ENCODE measurements at regions not wholly inside any gene's neighbourhood (a gene's known extent, or its start where the extent isn't known, plus 50 kb on each side); places are given as distances from the start of the nearest gene placed in this dataset.
A peak's percentile ranks its signal among the peaks of the same experiment; 100 is the strongest.

DNA sequence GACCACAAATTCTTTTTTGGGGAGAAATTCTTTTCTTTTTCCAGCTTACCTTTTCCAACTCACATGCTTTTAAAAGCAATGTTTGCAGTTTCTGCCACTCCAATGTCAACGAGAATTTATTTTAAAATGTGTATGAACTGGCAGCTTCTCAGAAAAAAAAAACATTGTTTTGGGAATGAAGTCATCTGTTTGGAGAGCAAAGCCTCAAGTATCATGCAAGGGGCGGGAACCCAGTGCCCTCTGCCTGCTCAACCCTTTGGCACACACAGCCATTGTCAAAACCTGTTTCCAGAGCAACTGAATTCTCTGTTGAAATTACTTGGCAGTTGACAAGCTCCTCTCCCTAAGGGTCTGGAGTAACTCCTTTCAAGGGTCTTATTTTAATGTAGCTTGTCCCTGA lies 128.5 kb downstream of the QPCT start:
- peak; percentile 71 for DNase-seq

DNA sequence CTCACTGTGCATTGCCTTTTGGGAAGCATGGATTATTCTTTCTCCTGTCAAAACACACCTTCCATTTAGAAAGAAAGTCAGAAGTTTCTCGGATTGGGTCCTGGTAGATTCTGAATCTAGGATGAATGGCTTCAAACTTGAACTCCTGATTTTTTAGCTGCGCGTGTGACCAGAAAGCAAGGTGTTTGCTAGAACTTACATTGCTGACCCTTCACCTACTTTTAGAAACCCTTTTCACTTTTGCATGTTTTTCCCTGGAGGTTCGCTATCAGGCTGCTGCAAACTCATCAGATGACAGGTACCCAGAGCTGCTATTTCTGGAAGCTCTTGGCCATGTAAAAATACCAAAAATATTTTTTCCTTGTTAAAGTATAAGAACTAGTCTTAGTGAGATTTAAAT lies 132.0 kb downstream of the QPCT start:
- no peak for DNase-seq

DNA sequence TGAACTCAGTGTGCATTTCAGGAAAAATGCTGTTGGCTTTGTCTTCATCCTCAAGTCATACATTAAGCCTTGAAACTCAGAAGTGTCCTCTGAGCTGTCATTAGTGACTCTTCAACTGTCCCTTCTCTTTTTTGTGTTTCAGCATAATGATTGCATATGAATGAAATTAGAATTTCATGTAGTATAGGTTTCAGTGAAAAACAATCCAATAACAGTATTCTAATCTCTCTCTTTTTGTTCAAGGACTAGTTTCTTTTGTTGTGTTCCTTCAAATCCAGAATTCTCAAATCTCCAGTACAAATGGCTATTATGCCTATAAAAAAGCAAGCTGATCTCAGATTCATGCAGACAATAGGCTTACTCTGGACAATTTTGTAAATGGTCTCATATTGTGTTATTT lies 133.5 kb downstream of the QPCT start:
- no peak for DNase-seq

DNA sequence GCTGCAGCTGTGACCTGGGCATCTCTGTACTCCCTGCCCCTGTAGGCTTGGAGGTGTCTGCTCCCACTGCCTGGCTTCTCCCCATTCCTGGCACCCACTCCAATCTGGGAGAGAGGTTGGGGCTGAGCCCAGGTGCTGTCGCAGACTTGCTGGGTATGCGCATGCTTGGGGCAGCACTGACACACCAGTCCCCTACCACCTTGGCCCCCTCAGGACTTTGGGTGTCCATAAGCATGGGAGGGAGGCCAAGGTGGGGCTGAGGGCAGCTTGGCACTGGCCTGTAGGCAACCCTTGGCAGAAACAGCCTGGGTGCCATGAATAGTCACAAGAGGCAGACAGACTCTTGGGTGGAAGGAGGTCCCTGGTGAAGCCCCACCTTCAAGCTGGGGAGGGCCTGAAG lies 136.8 kb downstream of the QPCT start:
- no peak for DNase-seq

DNA sequence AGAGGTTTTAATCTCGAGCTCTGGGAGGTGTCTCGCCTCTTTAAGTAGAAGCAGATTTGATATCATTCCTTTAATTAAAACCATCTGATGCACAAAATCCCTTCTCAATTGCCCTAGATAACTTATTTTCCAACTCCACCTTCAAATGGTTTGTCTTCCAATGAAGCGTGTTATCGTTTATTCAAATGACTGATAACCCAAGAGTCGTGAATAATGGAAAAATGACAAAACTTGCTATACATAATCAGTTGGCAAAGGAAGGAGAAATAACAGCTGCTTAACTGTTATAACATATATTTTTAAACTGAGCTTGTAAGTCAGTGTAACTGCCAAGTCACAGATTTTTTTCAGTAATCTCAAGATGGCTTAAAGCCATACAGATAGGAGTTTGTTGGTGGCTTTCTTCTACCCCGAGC lies 144.6 kb downstream of the QPCT start:
- no peak for DNase-seq

DNA sequence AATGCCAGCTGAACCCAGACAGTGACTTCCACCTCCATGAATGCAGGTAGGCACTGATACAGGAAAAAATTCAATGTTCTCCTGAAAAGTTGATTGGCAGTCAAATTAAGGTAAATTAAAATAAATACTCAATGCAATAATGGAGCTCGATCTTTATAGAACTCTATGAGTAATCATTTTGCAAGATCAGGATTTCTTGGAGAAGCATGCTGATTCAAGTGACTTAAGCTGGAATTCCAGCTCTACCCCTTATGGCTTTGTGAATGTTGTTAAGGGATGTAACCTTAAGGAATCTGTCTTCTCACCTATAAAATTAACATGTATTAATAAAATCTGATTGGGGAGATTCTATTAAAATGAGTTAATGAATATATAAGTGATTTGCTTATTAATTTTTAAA lies 145.1 kb downstream of the QPCT start:
- DNase-seq: no peak

DNA sequence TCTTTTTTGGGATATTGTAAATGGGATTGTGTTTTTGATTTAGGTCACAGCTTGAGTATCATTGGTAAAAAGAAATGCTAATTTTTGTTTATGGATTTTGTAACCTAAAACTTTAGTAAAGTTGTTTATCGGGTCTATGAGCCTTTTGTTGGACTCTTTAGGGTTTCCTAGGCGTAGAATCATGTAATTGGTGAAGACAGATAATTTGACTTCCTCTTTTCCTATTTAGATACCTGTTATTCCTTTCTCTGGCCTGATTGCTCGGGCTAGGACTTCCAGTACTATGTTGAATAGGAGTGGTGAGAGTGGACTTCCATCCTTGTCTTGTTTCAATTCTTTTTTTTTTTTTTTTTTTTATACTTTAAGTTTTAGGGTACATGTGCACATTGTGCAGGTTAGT lies 149.0 kb downstream of the QPCT start:
- no peak for DNase-seq

DNA sequence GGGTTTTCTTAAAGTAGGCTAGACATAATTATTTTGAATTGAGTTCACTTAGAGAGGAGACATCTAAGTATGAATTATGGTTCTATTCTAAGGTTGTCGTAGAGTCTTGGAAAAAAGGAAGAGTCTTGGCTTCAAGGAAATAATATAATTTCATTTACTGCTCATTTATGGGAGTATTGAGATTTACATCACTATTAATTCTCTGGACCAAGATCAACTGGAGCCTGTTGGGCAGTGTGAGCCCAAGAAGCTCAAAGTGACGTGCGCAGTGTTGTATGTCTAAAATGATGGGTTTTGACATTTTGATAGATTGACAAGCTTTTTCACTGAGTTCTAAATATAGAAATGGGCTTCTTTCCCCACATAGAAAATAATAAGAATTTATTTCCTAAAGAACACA lies 154.7 kb downstream of the QPCT start:
- no peak for DNase-seq

DNA sequence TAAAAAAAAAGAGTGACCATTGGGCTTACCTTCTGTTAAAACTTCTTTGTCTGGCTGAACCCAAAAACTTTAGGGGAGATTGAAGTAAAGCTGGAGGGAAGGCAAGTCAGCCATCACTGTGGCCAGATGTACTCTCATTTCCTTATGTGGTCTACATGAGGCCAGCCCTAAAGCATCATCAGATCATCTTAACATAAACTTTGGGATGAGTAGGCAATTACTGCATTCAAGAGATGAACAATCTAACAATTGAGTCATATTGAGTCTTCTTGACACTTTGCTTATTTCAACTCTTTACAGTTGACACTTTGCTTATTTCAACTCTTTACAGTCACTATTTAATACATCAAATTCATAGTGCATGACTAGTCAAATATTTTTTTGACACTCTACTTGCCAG lies 155.6 kb downstream of the QPCT start:
- no peak for DNase-seq

DNA sequence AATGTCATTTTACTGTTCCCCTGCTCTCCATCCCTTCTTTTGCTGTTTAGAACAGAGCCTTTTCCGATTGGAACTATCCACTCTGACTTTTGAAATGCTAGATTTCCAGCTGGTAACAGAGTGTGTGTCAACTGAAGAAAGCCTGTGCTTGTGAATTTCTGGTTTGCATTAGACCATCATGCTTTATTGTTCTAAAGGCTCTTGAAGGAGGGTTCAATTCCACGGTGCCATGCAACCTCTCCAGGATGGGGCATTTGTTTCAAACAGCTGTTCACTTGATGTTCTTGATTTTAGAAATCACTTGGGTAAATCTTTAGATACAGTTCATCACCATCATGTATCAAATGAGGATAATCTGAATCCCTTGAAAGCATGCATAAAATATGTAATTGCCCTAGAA lies 156.7 kb downstream of the QPCT start:
- DNase-seq: no peak

DNA sequence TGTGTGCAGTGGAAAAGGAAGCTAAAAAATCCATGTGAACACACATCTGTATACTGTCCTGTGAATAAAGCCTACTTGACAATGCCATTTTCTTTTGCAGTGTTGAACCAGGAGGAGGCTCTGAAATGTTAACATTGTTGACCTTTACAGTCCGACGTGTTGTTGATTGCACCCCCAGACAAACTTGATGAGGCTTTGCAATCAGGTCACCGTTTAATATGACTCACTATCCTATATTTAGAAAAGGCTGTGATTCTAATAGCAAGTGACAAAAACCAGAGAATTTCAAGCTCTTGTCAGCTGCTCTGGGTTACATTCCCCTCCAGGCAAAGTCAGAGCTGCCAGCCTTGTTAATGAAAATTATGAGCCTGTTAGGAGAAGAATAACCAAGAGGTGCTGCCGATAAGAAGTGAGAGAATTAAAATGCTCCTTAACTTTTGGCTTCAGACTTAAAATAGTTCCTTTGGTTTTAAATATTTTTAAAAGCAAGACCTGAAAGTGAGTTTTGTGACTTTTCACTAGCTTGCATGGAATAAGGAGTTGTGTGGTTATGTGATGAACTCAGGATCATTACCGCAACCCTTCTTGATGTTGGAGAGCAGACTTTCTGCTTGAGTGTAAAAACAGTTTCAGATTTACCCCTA lies 162.1 kb downstream of the QPCT start:
- DNase-seq: no peak

DNA sequence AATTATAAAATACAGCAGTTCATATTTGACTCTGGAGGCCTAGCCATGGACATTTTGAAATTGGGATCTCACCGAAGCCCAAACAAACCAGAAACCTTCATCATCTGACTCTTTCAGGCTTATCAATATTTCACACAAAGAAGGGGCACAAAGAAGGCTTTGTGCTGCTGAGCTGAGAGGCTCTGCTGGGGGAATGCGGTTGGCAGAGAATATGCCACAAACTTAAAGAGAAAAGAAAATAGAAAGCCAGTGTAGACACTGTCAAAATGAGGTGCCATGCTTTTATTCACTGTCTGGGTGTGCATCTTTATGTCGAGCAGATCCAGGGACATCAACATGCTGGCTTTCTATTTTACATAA lies 162.6 kb downstream of the QPCT start:
- DNase-seq: no peak

DNA sequence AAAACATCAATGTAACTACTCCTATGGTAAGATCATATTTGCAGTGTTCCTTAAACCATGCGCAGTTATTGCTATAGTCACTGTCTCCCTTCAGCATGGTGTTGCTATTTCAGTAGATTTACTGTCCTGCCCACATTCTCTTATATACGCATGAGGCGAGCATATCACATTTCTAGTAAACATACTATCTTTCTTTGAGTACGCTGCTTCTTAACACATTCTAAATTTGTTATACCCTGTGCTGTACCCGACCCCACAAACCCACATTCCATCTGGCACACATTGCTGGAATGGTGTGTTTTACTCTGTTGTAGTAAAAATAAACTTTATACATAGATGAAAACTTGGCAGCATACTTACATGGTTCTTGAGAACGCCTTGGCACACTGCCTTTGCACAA lies 163.3 kb downstream of the QPCT start:
- DNase-seq: no peak

DNA sequence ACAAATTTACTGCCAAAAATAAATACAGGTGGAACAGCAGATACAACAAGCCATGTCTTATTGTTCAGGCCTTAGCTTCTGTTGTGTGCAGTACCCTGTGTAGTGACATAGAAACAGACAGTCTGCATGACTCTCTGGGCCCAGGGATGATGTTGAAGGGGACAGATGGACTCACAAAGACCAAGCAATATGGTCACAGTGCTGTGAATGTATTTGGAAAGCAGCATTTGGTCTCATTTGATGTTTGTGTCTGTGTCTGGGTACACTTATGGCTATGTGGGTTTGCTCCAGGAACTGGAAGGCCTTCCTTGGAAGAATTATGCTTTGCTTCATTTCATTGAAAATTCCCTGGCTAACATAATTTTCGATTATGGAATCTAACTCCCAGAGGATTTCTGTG lies 158.5 kb downstream of the CDC42EP3 start:
- no peak for DNase-seq

DNA sequence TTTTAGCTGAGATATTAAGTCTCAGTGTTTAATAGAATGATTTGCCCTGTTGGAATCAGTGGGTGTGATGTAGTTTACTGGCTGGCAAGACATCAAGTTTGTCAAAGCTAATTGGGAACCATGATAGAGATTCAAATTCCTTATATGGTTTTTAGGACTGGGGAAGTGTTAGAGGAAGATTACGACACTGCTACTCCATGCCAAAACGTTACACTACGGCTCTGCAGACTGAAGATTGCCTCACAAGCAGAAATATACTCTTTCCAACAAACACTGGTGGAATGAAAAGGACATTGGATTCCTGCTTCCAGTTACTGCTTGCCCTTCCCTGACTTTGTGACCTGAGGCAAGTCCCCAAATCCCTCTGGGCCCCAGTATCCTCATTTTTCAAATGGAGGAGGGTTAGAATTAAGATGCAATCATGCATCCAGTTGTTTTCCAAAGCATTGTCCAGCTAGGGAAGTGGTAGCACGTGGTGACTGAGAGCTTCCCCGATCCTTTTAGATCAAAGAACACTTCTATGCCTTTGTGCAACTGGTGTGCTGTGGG lies 147.6 kb downstream of the CDC42EP3 start:
- no peak for DNase-seq

DNA sequence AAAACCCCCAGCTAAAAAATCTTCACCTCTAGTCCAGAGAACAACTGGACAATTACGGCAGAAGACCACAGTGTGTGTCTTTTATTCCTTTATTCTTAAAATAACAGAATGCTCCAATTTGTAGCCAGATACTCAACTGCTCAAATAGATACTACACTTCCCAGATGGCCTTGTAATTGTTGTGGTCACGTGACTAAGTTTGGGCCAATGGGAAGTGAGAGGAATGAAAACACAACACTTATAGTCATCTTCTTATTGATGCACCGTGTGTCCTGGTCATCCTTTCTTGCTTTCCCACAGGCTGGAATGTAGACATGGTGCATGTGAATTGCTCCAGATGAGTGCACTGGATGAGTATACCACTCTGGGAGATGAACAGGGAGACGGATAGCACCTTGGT lies 145.1 kb downstream of the CDC42EP3 start:
- DNase-seq: no peak

DNA sequence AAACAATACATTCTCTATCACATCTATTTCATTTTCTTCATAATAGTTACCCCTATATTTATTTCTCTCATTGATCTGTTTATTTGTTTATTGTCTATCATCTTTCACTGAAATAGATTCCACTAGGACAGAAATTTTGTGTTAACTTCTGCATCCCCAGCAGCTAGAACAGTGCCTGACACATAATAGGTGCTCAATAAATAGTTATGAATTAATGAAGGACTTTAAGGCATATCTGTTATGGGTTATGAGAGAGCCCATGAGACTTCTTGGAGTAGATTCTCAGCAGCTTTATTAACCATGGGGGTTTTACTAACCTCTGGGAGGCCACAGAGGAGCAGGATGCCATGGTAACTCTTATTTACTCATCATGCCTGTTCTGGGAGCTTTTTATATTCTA lies 144.6 kb downstream of the CDC42EP3 start:
- DNase-seq: no peak

DNA sequence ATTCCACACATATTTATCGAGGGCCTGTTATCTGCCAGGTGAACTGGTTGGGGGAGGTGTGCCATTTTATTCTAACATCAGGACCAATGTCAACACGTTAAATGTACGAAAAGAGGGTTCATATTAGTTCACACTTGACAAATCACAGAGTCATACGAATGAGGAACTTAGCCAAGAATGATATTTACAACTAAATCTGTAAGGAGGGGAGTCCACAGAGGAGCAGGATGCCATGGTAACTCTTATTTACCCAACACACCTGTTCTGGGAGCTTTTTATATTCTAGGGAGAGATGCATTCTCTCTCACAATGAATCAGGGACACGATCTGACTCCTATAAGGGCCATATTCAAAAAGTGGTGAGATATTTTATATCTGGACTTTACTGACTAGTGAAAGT lies 144.1 kb downstream of the CDC42EP3 start:
- DNase-seq: peak; percentile 24

DNA sequence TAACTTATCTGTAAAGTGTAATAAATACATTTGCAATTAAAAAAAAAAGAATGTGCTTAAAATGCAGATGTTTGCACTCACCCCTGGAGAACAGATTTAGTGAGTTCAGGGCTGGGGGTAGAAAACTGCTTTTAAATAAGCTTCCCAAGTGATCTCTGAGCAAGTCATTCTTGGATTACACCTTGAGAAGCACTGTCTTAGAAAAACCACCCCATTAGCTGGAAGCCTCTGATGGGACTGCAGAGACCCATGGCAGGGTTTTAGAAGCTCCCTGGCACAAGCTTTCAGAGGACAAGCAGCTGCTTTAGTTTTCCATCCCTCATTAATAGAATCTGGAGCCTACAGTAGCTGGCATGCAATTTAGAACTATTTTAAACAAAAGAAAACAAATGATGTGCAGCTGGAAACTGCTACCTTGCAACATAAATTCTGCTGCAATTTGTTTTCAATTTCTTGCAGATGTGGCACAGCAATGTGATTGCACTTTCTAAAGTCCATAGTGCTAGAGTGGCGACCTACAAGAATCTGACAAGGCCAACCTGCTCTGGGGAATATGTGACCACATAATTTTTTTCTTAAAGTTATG lies 141.5 kb downstream of the CDC42EP3 start:
- no peak for DNase-seq

DNA sequence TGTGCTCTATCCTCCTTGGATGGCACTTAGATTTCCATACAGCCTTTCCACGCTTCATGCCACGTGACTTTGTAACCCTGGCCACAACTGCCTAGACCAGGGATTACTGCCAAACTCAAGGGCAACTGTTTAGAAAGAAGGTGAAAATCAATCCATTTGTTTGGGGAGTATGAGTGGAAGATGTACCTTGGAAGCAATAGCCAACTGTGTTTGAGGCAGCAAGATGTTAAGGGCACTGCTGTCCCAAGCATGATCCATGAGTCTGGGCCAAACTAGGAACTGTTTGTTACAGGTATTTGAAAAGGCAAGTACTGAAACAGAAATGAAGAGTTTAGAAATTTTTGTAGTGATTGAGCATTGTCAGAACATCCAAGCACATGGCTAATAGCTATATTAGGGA lies 138.9 kb downstream of the CDC42EP3 start:
- DNase-seq: no peak

DNA sequence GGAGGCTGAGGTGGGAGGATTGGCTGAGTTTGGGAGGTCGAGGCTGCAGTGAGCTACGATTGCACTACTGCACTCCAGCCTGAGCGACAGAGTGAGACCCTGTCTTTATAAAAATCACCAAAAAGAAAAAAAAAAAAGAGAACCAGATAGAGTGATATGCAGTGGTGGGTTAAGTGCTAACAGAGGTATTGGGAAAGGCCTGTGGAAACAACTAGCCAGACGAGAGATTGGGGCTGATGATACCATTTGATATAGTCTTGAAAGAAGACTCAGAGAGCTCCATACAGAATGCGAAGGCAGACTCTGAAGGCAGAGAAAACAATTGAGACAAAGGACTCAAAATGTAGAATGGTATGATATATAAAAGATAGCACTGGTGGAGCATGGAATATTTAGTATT lies 134.1 kb downstream of the CDC42EP3 start:
- DNase-seq: no peak

DNA sequence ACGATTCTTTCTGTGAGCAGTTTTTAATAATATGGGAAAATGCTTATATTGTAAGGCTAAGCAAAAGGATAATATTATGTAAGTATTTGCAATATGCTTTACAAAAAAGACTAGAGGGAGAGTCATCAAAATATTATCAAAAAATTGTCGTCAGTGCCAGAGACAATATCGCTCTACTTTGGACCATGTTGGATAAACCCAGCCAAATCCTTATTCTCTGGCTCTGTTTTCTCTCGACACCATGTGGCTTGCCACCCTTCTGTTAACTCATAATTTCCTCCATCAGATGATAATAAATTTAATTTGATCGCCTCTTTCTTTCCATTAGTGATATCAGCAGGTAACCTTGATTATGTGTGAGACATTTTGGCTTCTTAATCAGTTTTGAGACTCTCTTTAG lies 129.9 kb downstream of the CDC42EP3 start:
- DNase-seq: no peak

DNA sequence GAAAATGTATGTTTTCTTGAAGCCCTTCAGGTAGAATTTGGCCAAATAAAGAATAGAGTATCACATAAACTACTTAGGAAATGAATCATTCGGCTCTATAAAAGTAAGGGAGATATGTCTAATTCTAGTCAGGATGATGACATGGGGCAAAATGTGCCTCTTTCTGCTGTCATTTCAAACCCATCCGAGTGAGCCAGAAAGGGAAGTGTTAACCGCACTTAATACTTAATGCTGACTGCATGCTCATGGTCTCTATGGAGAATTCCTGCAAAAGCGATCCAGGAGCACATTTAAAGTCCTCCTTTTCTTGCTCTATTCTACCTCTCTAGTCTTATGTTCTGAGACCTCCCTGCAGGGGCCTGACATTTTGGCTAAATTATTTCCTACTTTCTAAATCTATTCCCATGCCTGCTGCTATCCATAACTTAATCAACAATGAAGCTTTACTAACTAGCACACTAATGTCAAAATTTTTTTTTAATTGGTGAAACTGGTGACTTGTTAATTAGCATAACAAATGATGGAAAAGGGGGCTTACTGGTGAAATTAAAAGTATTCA lies 127.4 kb downstream of the CDC42EP3 start:
- DNase-seq: no peak

DNA sequence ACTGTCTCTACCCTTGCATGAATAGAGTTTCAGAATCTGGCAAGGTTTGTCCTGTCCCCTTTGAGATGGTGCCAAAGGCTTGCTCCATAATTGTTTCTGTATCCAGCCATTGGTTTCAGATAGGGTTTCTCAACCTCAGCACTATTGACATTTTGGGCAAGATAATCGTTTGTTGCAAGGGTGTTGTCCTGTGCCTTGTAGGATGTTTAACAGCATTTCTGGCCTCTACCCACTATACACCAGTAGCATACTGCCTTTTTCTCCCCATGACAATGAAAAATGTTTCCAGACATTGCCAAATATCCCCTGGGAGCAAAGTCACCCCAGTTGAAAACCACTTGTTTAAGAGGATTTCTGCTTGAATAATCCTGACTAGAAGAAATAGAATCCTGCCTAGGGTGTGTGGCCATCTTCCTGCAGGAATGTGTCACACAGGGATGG lies 126.8 kb downstream of the CDC42EP3 start:
- DNase-seq: no peak

DNA sequence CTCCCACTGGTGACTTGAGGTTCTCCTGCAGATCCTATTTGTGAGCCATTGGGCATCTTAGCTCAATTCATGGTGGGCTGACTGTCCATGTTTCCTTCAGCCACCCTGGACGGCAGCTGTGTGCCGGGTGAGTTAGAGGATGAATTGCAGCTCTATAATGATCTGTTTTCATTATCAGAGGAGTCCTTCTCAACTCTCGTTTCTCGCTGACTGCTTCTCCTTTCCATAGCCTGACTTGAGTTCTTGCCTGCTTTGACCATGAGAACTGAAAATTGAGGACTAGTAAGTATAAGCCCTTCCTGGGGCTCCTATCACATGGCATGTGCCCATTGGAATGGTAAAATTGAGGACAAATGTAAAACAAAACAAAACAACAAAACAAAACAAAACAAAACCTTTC lies 121.8 kb downstream of the CDC42EP3 start:
- DNase-seq: no peak
